ENCODE measurements at regions not wholly inside any gene's neighbourhood (a gene's known extent, or its start where the extent isn't known, plus 50 kb on each side); places are given as distances from the start of the nearest gene placed in this dataset.

DNA sequence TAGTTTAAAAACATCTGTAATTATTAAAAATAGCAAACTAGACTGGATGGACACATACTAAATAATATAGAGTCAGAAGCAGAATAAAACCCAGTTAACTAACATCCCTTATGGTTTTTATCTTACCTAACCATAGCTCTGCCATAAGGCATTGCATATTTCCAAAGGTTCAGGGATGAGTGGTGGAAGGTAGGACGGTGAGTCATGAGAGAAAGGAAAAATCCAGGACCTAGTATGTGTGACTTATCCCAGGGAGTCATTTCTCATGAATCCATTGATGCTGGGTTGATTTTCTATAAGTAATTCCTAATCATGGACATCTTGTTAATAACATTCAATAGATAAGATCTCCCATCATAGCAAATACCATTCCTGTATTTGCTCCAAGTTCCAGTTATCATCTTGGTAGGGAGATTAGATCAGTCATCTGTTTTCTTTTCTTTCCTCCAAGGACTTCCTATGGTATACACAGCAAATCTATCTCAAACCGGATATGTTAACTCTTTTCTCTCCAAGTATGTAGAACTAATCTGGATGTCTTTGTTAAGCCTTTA is 490.7 kb upstream of the B3GALT2 start:
- Histone ChIP-seq H3K4me2 (ENCODE audit: low read depth, low read length, poor library complexity, severe bottlenecking) (no peak overlapping the region), H3K27me3 (ENCODE audit: insufficient read depth, low read length, poor library complexity, severe bottlenecking) (no peaks in the 10 kb centered on the region), H4K20me1 (ENCODE audit: insufficient read depth, low read length, poor library complexity, severe bottlenecking) (no peaks in the 10 kb centered on the region), H3K36me3 (ENCODE audit: insufficient read depth, low read length) (no peaks in the 10 kb centered on the region), H3K9me2 (replicated peaks; ENCODE audit: low read depth, low read length) (no peaks in the 10 kb centered on the region), H3K79me2 (ENCODE audit: insufficient read depth, low read length) (no peaks in the 10 kb centered on the region), H3K4me1 (ENCODE audit: insufficient read depth, low read length, poor library complexity, severe bottlenecking) (no peaks in the 10 kb centered on the region), H2AFZ (ENCODE audit: low read length) (no peak overlapping the region), H3K9me3 (ENCODE audit: insufficient read depth, low read depth, low read length) (no peaks in the 10 kb centered on the region), H3K9ac (ENCODE audit: low read depth, low read length, poor library complexity, severe bottlenecking) (no peak overlapping the region), H3K4me3 (ENCODE audit: low read length, poor library complexity, severe bottlenecking) (no peak overlapping the region), H3F3A (ENCODE audit: low read depth) (no peaks in the 10 kb centered on the region)
- TF ChIP-seq CTCF (conservative IDR thresholded peaks at IDR 0.05; ENCODE audit: low read length): no peak
- no peak for TF ChIP-seq EZH2phosphoT487 (IDR thresholded peaks at IDR 0.05; ENCODE audit: borderline replicate concordance)

- Histone ChIP-seq H3K79me2 (ENCODE audit: insufficient read depth, low read length) (no peaks in the 10 kb centered on the region), H3K9ac (ENCODE audit: low read depth, low read length, poor library complexity, severe bottlenecking) (no peak overlapping the region), H3K4me2 (ENCODE audit: low read depth, low read length, poor library complexity, severe bottlenecking) (no peak overlapping the region), H2AFZ (ENCODE audit: low read length) (no peak overlapping the region), H3K27me3 (ENCODE audit: insufficient read depth, low read length, poor library complexity, severe bottlenecking) (no peaks in the 10 kb centered on the region), H3K9me2 (replicated peaks; ENCODE audit: low read depth, low read length) (no peaks in the 10 kb centered on the region), H3K4me3 (ENCODE audit: low read length, poor library complexity, severe bottlenecking) (no peak overlapping the region), H4K20me1 (ENCODE audit: insufficient read depth, low read length, poor library complexity, severe bottlenecking) (no peaks in the 10 kb centered on the region), H3K4me1 (ENCODE audit: insufficient read depth, low read length, poor library complexity, severe bottlenecking) (no peaks in the 10 kb centered on the region), H3K9me3 (ENCODE audit: insufficient read depth, low read depth, low read length) (no peaks in the 10 kb centered on the region), H3F3A (ENCODE audit: low read depth) (no peaks in the 10 kb centered on the region), H3K36me3 (ENCODE audit: insufficient read depth, low read length) (no peaks in the 10 kb centered on the region)
- no peak for TF ChIP-seq CTCF (conservative IDR thresholded peaks at IDR 0.05; ENCODE audit: low read length)
- TF ChIP-seq EZH2phosphoT487 (IDR thresholded peaks at IDR 0.05; ENCODE audit: borderline replicate concordance): no peak
Measured at GRCh38 chr1:193674292-193674944, 488.0 kb upstream of the B3GALT2 start.

GRCh38 chr1:193666485-193667083 is 480.2 kb upstream of the B3GALT2 start:
- Histone ChIP-seq H3F3A (ENCODE audit: low read depth) (no peaks in the 10 kb centered on the region), H3K9me2 (replicated peaks; ENCODE audit: low read depth, low read length) (no peaks in the 10 kb centered on the region), H3K36me3 (ENCODE audit: insufficient read depth, low read length) (no peaks in the 10 kb centered on the region), H3K9me3 (ENCODE audit: insufficient read depth, low read depth, low read length) (no peaks in the 10 kb centered on the region), H4K20me1 (ENCODE audit: insufficient read depth, low read length, poor library complexity, severe bottlenecking) (no peaks in the 10 kb centered on the region), H3K9ac (ENCODE audit: low read depth, low read length, poor library complexity, severe bottlenecking) (no peak overlapping the region), H3K4me3 (ENCODE audit: low read length, poor library complexity, severe bottlenecking) (no peak overlapping the region), H3K4me2 (ENCODE audit: low read depth, low read length, poor library complexity, severe bottlenecking) (no peak overlapping the region), H3K4me1 (ENCODE audit: insufficient read depth, low read length, poor library complexity, severe bottlenecking) (no peaks in the 10 kb centered on the region), H3K27me3 (ENCODE audit: insufficient read depth, low read length, poor library complexity, severe bottlenecking) (no peaks in the 10 kb centered on the region), H2AFZ (ENCODE audit: low read length) (no peak overlapping the region), H3K79me2 (ENCODE audit: insufficient read depth, low read length) (no peaks in the 10 kb centered on the region)
- TF ChIP-seq EZH2phosphoT487 (IDR thresholded peaks at IDR 0.05; ENCODE audit: borderline replicate concordance): no peak
- no peak for TF ChIP-seq CTCF (conservative IDR thresholded peaks at IDR 0.05; ENCODE audit: low read length)

All from Loucy (cell line).